Pons (tissue), 1 donor: ENCODE measurements at regions not wholly inside any gene's neighbourhood (a gene's known extent, or its start where the extent isn't known, plus 50 kb on each side); places are given as distances from the start of the nearest gene placed in this dataset.

Experiments
- DNase-seq: peaks from one replicate; pipeline ENCODE4 v3.0.0-alpha.2; 2016; ENCODE audit warnings: low spot score

DNA sequence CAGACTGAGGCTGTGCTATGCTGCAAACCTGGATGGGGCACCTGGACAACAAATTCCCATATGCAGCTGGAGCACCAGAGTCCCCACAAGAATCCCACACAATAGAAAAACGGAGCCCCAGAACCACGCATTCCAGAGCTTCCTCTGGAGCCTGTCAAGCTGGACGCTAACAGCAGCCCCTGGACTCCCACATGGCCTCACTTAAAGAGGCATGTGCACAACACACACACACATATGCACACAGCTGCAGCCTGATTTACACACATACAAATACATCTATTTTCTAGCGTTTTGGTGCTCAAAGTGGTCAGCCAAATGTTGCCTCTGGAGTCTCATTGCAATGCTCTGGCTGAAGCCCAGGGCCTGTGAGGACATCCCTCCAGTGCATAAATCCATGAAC, 632.7 kb upstream of the ID2 start:
- DNase-seq = no peak

DNA sequence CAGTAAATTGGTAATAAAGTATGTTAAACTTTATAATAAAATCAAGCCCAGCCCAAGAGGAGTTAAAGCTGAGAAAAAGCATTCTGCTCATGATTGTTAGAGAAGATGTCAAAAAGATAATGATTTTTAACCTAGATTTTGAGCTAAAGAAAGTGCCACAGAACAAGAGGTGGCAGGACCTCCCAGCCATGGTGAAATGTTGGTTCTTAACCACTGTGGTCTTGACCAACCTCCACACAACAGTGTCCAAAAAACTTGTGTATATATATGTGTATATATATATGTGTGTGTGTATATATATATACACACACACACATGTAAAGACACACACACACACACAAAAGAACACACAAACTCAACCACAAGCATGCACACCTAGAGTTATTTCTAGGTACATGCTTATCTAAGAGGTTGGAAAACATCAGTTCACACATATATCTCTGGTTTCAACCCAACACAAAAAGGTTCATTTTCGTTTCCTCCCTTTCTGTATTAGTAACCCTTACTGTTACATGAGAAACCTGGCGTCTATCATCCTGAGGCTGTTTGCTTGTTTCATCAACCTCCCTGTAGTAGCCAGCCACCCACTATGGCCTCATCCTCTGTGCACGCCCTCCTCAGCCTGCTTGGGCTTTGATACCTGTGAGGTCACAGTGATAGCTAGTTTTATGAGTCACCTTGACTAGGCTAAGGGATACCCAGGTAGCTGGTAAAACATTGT, 631.8 kb upstream of the ID2 start:
- no peak for DNase-seq

DNA sequence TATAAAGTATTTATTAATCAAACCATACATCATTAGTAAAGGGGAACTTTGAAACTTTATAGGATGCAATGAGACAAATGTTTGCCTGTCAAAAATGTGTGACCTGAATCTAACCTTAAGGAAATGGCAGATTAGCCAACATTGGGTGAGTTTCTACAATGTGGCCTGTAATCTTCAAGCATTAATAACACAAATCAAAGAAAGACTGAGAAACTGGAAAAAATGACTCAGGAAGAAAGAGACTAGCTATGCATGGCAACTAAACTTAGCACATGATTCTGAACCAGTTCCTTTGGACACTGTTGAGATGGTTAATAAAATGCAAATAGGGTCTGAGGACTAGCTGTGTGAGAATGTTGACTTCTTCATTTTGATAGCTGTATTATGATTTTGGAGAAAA, 628.6 kb upstream of the ID2 start:
- no peak for DNase-seq

- no peak for DNase-seq
Observed at GRCh38 chr2:8054070-8054469, 627.8 kb upstream of the ID2 start.

- DNase-seq = peak; percentile 66
Observed at GRCh38 chr2:8058652-8059051, 623.2 kb upstream of the ID2 start.

GRCh38 chr2:8059255-8059654, 622.6 kb upstream of the ID2 start:
- no peak for DNase-seq

GRCh38 chr2:8059794-8060193, 622.1 kb upstream of the ID2 start:
- no peak for DNase-seq

DNA sequence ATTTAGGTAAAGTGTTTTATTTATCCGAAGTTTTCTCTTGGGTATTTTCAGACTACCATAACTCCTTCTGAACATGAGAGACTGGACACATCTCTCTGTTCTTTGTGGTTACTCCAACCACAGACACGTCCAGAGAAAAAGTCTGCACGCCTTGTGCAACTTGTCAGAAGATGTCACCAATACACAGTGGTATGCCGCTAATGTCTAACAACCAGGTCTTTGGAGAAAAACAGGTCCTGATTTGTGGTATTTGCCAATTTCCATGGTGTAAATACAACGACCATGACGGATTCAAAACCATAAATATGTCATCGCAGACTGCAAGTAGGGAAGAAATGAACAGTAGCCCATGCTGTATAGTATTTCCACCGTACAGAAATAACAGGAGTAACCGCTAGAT, 620.6 kb upstream of the ID2 start:
- DNase-seq = no peak

DNA sequence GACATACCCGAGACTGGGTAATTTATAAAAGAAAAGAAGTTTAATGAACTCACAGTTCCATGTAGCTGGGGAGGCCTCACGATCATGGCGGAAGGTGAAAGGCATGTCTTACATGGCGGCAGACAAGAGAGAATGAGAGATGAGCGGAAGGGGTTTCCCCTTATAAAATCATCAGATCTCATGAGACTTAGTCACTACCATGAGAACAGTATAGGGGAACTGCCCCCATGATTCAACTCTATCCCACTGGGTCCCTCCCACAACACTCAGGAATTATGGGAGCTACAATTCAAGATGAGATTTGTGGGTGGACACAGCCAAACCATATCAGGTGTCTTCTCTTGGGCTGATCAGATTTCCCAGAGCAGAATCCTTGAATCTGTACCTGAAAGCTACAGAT, 617.3 kb upstream of the ID2 start:
- no peak for DNase-seq

DNA sequence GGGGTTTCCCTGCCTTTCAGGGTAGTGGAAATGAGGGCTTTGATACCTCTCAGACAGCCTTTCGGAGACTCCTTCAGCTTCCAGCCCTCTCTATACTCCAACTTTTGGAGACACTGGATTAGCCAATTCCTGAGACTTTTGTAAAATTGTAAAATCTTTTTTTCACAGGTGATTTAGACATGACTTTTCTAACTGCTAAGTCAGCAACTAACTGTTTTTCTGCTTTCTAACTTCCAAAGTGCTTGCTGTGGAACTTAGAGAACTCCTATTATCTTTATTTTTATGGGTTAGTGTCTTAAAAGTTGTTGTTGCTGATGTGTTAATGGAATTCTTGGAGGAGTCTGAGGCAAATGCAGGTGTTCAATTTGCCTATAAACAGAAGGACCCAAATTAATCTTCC, 616.7 kb upstream of the ID2 start:
- no peak for DNase-seq

GRCh38 chr2:8067784-8068336, 614.0 kb upstream of the ID2 start:
- DNase-seq = no peak

GRCh38 chr2:8072907-8073306, 608.9 kb upstream of the ID2 start:
- no peak for DNase-seq

DNA sequence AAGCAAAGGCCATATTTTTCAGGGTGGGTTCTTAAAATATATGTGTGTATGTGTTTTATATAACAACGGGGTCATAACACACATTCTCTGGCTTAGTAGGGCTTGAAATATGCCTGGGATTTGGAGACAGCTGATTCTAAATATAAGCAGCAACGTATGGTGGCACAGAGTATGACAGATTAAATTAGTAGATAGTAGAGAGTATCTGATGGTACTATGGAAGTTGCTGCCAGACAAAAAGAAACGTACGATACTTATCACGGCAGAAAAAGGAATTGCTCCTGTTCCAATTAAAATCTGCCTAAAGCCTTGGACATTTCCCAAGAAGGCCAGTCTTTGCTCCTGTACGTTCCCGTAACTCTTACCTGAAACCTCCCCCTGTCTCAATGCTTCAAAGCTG, 607.9 kb upstream of the ID2 start:
- DNase-seq = no peak

GRCh38 chr2:8076448-8077342, 605.2 kb upstream of the ID2 start:
- DNase-seq = no peak

DNA sequence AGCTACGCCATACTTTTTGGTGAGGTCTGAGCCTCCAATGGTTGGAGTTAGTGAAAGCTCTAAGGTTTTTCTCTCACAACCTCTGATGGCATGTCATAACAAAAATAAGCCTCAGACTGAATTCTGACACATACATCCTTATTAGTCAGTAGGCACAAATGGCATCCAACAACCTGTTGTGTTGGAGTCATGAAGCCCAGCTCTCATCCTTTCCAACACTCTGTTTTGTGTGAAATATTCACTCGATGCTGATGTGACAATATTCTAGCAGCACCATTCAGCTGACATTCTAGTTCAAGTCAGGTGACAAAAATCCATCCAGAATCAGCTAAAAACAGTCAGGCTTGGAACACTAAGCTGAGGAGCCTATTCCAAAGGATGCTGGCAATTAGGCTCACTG, 603.2 kb upstream of the ID2 start:
- DNase-seq = no peak

DNA sequence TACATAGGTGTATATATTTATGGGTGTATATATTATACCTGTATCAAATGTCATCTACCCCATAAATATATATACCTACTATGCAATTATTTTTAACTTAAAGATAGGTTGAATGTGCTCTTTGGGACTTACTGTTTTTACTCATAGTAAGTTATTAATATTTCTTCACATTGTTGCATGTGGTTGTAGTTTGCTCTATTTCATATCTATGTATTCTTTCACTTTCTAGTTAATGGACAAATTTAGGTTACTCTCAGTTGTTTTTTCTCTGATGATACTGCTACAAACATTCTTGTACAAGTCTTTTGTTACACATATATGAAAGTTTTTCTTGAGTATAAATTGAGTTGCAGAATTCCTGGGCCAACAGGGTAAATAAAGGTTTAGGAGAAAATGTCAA, 601.8 kb upstream of the ID2 start:
- no peak for DNase-seq

DNA sequence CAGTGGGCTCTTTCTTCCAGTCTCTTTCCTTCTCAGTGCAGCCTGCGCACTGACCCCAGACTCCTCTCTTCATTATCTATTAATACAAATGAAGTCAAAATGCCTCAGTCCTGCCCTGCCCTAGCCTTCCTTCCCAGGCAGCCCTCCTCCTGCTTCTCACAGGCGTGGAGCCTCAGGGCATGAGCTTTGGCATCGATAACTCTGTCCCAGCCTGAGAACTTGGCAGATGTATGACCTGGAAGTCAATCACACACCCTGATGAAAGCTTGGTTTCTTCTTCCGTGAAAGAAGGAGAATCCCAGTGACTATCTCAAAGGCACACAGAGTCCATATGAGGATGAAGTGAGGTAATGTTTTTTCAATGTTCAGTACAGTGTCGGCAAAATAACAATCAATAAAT, 600.7 kb upstream of the ID2 start:
- no peak for DNase-seq

GRCh38 chr2:8082840-8083239, 599.0 kb upstream of the ID2 start:
- no peak for DNase-seq

DNA sequence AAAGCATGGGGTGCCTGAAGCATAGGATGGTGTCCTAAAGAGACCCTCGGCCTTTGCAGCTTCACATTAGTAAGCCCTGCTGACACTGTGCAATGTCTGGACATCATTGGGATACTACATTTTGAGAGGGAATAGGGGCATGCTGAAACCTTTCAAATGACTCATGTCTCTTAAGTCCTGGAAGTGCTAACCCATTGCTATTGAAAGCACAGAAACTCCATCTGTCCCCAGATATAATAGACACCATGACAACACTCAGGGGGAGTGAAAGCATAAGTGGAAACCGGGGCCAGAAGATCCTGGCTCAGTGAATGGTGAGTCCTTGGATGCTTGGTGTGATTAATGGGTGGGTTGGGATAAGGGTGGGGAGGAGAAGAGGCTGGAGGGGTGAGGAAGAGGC, 595.5 kb upstream of the ID2 start:
- no peak for DNase-seq

DNA sequence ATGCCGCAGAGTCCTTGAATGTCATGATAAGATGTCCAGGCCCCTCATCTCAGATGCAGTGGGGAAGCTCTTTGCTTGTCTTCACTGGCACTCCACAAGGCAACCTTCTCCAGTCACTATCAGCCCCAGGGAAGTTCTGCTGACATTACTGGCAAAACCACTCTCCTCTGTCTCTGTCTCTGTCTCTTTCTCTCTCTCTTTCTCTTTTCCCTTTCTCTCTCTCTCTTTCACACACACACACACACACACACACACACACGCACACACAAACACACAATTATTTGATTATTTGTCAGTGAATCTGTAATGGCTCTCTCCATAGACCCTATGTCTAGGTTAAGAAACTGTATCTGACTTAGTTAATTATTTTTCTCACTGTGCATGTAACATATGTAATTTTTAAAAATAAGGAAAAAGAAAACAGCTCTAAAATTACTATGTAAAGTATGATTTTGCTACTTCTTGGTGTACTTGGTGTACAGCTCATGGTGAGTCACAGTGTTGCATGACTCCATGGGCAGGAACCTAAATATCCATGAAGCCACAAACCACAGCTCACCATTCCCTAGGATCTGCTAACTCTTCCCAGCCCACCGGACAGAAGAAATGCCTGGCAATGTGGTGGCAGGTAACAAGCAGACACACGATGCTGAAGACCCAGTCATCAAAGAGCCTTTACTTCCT, 594.9 kb upstream of the ID2 start:
- no peak for DNase-seq

GRCh38 chr2:8087480-8087840, 594.4 kb upstream of the ID2 start:
- no peak for DNase-seq

DNA sequence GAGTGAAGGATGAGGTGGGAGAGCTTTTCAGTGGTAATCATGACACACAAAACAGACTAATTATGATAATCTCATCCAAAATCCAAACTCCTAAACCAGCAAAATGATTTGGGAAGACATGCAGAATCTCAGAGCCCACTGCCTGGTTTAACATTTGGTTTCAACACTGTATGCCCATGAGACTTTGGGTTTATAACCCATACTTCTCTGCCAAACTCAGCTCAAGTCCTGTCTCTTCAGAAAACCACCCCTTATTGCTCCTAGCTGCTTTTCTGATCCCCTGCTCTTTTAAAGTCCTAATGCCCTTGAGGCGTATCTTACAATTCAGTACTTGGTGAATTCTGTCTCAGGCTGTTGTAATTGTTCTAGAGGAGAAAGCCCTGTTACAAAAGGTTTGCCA, 593.0 kb upstream of the ID2 start:
- no peak for DNase-seq

- DNase-seq = no peak
Observed at GRCh38 chr2:8089596-8089995, 592.3 kb upstream of the ID2 start.
